ENCODE measurements at regions not wholly inside any gene's neighbourhood (a gene's known extent, or its start where the extent isn't known, plus 50 kb on each side); places are given as distances from the start of the nearest gene placed in this dataset.
"Not testable (repeated sequence)": the region's sequence is repeated elsewhere in the genome, so short reads cannot be mapped to it uniquely, and the experiment has no call there.

DNA sequence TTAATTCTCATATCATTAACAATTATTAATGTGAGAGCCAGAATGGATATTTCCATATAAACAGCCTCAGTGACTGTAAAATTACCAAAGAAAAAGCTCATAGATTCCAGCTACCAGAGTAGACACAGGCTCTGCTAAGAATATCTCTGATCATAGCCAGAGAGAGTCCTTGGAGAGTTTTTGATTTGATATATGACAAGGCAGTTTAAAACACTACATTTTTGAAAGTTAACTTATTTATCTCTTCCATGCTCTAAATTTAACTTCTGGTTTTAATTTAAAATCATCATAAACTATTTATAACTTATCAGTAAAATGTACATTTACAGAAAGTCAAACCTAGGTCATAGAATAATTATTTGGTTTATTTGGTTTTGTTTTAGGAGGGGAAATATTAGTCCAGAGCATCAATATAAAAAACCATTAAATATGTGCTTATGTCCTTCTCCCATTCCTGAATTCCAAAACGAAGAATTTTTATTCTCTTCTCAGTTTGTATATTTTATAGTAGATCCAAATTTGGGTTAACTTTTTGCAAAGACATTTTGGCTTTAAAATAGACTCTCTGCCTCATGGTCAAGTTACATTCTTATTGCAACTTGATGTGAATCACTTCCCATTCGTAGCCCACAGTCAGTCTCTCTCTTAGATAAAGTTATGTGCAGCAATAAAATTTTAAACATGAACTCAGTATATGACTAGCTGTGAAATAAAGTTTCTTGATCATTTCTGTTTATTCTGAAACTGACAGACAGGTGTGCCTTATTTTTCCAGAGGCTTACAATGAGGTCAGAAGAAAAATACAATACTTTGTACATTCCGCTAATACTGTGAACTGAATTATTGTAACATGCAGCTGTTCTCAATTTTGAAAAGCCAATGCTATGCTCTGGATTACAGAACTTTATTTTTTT is 267.1 kb downstream of the PAPSS1 start:
- DNase-seq (ENCODE audit: low read depth in 6 of 9, low spot score in 9 of 9), result no peak
- Histone ChIP-seq H3K9me3 (ENCODE audit: control insufficient read depth in 2 of 2, insufficient read depth in 1 of 2, low read length in 1 of 2) (no peaks in the 10 kb centered on the region), H3K4me3 (ENCODE audit: low read length in 2 of 2) (no peak overlapping the region), H3K4me1 (ENCODE audit: control insufficient read depth in 2 of 2, insufficient read depth in 2 of 2, low read length in 2 of 2) (no peaks in the 10 kb centered on the region), H3K27me3 (ENCODE audit: control insufficient read depth in 2 of 2, insufficient read depth in 1 of 2, low read length in 1 of 2) (no peaks in the 10 kb centered on the region), H3K36me3 (ENCODE audit: control insufficient read depth in 2 of 2, insufficient read depth in 2 of 2, low read length in 1 of 2) (no peaks in the 10 kb centered on the region), H3K27ac (ENCODE audit: low read depth in 1 of 2, low read length in 1 of 2) (no peak overlapping the region)
- 79% methylated on average over 3 of the region's 3 CpGs for WGBS

- no peaks in the 10 kb centered on the region for H3K36me3 ChIP-seq (ENCODE audit: control insufficient read depth in 2 of 2, insufficient read depth in 2 of 2, low read length in 1 of 2)
- 64% methylated on average over 4 of the region's 4 CpGs for whole genome bisulfite sequencing
- no peak for DNase-seq (ENCODE audit: low read depth in 6 of 9, low spot score in 9 of 9)
- no peak overlapping the region for H3K27ac ChIP-seq (ENCODE audit: low read depth in 1 of 2, low read length in 1 of 2)
- H3K4me3 ChIP-seq (ENCODE audit: low read length in 2 of 2), result no peak overlapping the region
- H3K4me1 ChIP-seq (ENCODE audit: control insufficient read depth in 2 of 2, insufficient read depth in 2 of 2, low read length in 2 of 2), result no peaks in the 10 kb centered on the region
- no peaks in the 10 kb centered on the region for H3K9me3 ChIP-seq (ENCODE audit: control insufficient read depth in 2 of 2, insufficient read depth in 1 of 2, low read length in 1 of 2)
- H3K27me3 ChIP-seq (ENCODE audit: control insufficient read depth in 2 of 2, insufficient read depth in 1 of 2, low read length in 1 of 2), result no peaks in the 10 kb centered on the region
Measured at GRCh38 chr4:107449611-107450369, 270.2 kb downstream of the PAPSS1 start.

GRCh38 chr4:107442538-107443111 is 277.4 kb downstream of the PAPSS1 start:
- Histone ChIP-seq H3K27me3 (ENCODE audit: control insufficient read depth in 2 of 2, insufficient read depth in 1 of 2, low read length in 1 of 2) (no peaks in the 10 kb centered on the region), H3K4me1 (ENCODE audit: control insufficient read depth in 2 of 2, insufficient read depth in 2 of 2, low read length in 2 of 2) (no peaks in the 10 kb centered on the region), H3K27ac (ENCODE audit: low read depth in 1 of 2, low read length in 1 of 2) (no peak overlapping the region), H3K36me3 (ENCODE audit: control insufficient read depth in 2 of 2, insufficient read depth in 2 of 2, low read length in 1 of 2) (no peaks in the 10 kb centered on the region), H3K9me3 (ENCODE audit: control insufficient read depth in 2 of 2, insufficient read depth in 1 of 2, low read length in 1 of 2) (no peaks in the 10 kb centered on the region), H3K4me3 (ENCODE audit: low read length in 2 of 2) (no peak overlapping the region)
- no peak for DNase-seq (ENCODE audit: low read depth in 6 of 9, low spot score in 9 of 9)
- WGBS, result 97% methylated on average over 3 of the region's 3 CpGs

- DNase-seq (ENCODE audit: low read depth in 6 of 9, low spot score in 9 of 9), result no peak
- 98% methylated on average over 3 of the region's 3 CpGs for WGBS
Measured at GRCh38 chr4:107439401-107439800, 280.6 kb downstream of the PAPSS1 start.

GRCh38 chr4:107436471-107436870 is 283.6 kb downstream of the PAPSS1 start:
- not testable (repeated sequence) for H3K4me3 ChIP-seq (ENCODE audit: low read length in 2 of 2); DNase-seq (ENCODE audit: low read depth in 6 of 9, low spot score in 9 of 9); H3K27me3 ChIP-seq (ENCODE audit: control insufficient read depth in 2 of 2, insufficient read depth in 1 of 2, low read length in 1 of 2); H3K4me1 ChIP-seq (ENCODE audit: control insufficient read depth in 2 of 2, insufficient read depth in 2 of 2, low read length in 2 of 2); H3K36me3 ChIP-seq (ENCODE audit: control insufficient read depth in 2 of 2, insufficient read depth in 2 of 2, low read length in 1 of 2); H3K27ac ChIP-seq (ENCODE audit: low read depth in 1 of 2, low read length in 1 of 2); H3K9me3 ChIP-seq (ENCODE audit: control insufficient read depth in 2 of 2, insufficient read depth in 1 of 2, low read length in 1 of 2)
- WGBS, result 81% methylated on average over 1 of the region's 1 CpG

More at GRCh38 chr4:107439401-107439800, 280.6 kb downstream of the PAPSS1 start:
- Histone ChIP-seq H3K4me1 (ENCODE audit: control insufficient read depth in 2 of 2, insufficient read depth in 2 of 2, low read length in 2 of 2) (no peaks in the 10 kb centered on the region), H3K36me3 (ENCODE audit: control insufficient read depth in 2 of 2, insufficient read depth in 2 of 2, low read length in 1 of 2) (no peaks in the 10 kb centered on the region), H3K9me3 (ENCODE audit: control insufficient read depth in 2 of 2, insufficient read depth in 1 of 2, low read length in 1 of 2) (no peaks in the 10 kb centered on the region), H3K27me3 (ENCODE audit: control insufficient read depth in 2 of 2, insufficient read depth in 1 of 2, low read length in 1 of 2) (no peaks in the 10 kb centered on the region), H3K4me3 (ENCODE audit: low read length in 2 of 2) (no peak overlapping the region), H3K27ac (ENCODE audit: low read depth in 1 of 2, low read length in 1 of 2) (no peak overlapping the region)

DNA sequence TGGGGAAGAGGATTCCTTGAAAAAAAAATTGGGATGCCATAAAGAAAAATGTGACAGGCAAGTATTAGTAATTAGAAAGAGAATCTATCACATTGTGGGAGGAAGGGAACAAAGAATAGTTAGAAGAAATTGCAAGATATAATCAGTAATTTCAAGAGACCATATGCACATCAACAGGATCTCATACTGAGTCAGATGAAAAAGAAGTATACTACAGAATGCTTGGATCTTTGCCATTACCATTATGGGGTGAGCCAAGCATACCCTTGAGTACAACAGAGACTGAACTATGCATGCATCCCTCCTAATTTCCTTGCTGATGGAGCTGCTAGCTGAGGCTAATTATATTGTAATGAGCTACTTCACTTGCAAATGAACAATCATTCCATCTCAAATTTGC is 287.6 kb downstream of the PAPSS1 start:
- H3K4me1 ChIP-seq (ENCODE audit: control insufficient read depth in 2 of 2, insufficient read depth in 2 of 2, low read length in 2 of 2), result no peaks in the 10 kb centered on the region
- no peaks in the 10 kb centered on the region for H3K36me3 ChIP-seq (ENCODE audit: control insufficient read depth in 2 of 2, insufficient read depth in 2 of 2, low read length in 1 of 2)
- DNase-seq (ENCODE audit: low read depth in 6 of 9, low spot score in 9 of 9), result no peak
- H3K27me3 ChIP-seq (ENCODE audit: control insufficient read depth in 2 of 2, insufficient read depth in 1 of 2, low read length in 1 of 2), result no peaks in the 10 kb centered on the region
- no peaks in the 10 kb centered on the region for H3K9me3 ChIP-seq (ENCODE audit: control insufficient read depth in 2 of 2, insufficient read depth in 1 of 2, low read length in 1 of 2)
- H3K27ac ChIP-seq (ENCODE audit: low read depth in 1 of 2, low read length in 1 of 2), result no peak overlapping the region
- no peak overlapping the region for H3K4me3 ChIP-seq (ENCODE audit: low read length in 2 of 2)

DNA sequence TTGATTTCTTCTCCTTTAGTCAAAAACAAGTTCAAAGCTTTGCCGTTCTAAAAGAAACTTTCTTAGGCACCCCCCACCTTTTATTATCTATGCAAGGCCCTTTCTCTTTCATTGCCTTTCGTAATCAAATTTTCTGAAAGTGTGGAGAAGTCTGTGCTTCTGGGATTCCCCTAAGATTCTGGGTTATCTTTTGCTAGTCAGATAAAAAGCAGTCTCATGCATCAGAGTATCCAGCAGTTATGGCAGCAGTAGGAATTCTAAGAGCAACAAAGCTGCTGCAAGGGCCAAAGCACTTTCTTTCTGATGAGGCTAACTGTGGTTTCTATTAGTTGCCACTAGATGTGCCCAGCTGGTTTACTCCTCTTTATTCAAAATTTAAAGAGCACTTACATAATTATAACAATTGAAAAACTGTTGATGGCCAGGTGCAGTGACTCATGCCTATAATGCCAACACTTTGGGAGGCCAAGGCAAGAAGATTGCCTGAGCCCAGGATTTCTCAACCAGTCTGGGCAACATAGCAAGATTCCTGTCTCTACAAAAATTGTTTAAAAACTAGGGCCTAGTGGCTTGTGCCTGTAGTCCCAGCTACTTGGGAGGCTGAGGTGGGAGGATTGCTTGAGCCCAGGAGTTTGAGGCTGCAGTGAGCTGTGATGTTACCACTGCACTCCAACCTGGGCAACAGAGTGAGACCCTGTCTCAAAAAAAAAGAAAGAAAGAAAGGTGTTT is 296.2 kb downstream of the PAPSS1 start:
- DNase-seq (ENCODE audit: low read depth in 6 of 9, low spot score in 9 of 9), result no peak
- WGBS, result 95% methylated on average over 2 of the region's 2 CpGs
- H3K9me3 ChIP-seq (ENCODE audit: control insufficient read depth in 2 of 2, insufficient read depth in 1 of 2, low read length in 1 of 2), result no peaks in the 10 kb centered on the region
- no peak overlapping the region for H3K27ac ChIP-seq (ENCODE audit: low read depth in 1 of 2, low read length in 1 of 2)
- no peaks in the 10 kb centered on the region for H3K27me3 ChIP-seq (ENCODE audit: control insufficient read depth in 2 of 2, insufficient read depth in 1 of 2, low read length in 1 of 2)
- H3K4me3 ChIP-seq (ENCODE audit: low read length in 2 of 2), result no peak overlapping the region
- no peaks in the 10 kb centered on the region for H3K36me3 ChIP-seq (ENCODE audit: control insufficient read depth in 2 of 2, insufficient read depth in 2 of 2, low read length in 1 of 2)
- H3K4me1 ChIP-seq (ENCODE audit: control insufficient read depth in 2 of 2, insufficient read depth in 2 of 2, low read length in 2 of 2), result no peaks in the 10 kb centered on the region

- not testable (repeated sequence) for H3K27ac ChIP-seq (ENCODE audit: low read depth in 1 of 2, low read length in 1 of 2); H3K9me3 ChIP-seq (ENCODE audit: control insufficient read depth in 2 of 2, insufficient read depth in 1 of 2, low read length in 1 of 2); H3K27me3 ChIP-seq (ENCODE audit: control insufficient read depth in 2 of 2, insufficient read depth in 1 of 2, low read length in 1 of 2); H3K36me3 ChIP-seq (ENCODE audit: control insufficient read depth in 2 of 2, insufficient read depth in 2 of 2, low read length in 1 of 2); DNase-seq (ENCODE audit: low read depth in 6 of 9, low spot score in 9 of 9); H3K4me3 ChIP-seq (ENCODE audit: low read length in 2 of 2); H3K4me1 ChIP-seq (ENCODE audit: control insufficient read depth in 2 of 2, insufficient read depth in 2 of 2, low read length in 2 of 2)
- WGBS, result 79% methylated on average over 2 of the region's 2 CpGs
Measured at GRCh38 chr4:107419536-107419935, 300.5 kb downstream of the PAPSS1 start.
